ENCODE measurements at regions not wholly inside any gene's neighbourhood (a gene's known extent, or its start where the extent isn't known, plus 50 kb on each side); places are given as distances from the start of the nearest gene placed in this dataset.

- TF ChIP-seq, protein P1, sequence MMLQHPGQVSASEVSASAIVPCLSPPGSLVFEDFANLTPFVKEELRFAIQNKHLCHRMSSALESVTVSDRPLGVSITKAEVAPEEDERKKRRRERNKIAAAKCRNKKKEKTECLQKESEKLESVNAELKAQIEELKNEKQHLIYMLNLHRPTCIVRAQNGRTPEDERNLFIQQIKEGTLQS (IDR thresholded peaks at IDR 0.05; ENCODE audit: insufficient read depth, low read depth, low read length) = no peak
- TF ChIP-seq NRF1 (IDR thresholded peaks at IDR 0.05; ENCODE audit: low read depth, low read length) = no peak
Observed at GRCh38 chr19:30817197-30817596, 445.0 kb downstream of the ZNF536 start (continued).
